Small intestine (tissue), 7 donors: ENCODE measurements at regions not wholly inside any gene's neighbourhood (a gene's known extent, or its start where the extent isn't known, plus 50 kb on each side); places are given as distances from the start of the nearest gene placed in this dataset.

Source experiments
- DNase-seq, 2 donors: peaks; one replicate each; pipeline versions ENCODE4 v3.0.0 to v3.0.0-alpha.2; 2013
- FAIRE-seq: peaks from 2 replicates; lab custom pipeline; 2012; peaks lifted over from hg19 to GRCh38; lab: Jason Lieb, UNC
- H3K27ac ChIP-seq, 3 donors: one replicate each; pipeline ENCODE4 v1.5.1; 2013; ENCODE audit warnings: low read length in 2 of 3, mild to moderate bottlenecking in 2 of 3, control low read depth in 1 of 3, inconsistent platforms in 1 of 3, low read depth in 1 of 3, moderate library complexity in 1 of 3
- H3K27me3 ChIP-seq, 3 donors: one replicate each; pipeline ENCODE4 v1.6.1; 2013; ENCODE audit warnings: low read length in 3 of 3, inconsistent platforms in 1 of 3; ENCODE audit not compliant: control insufficient read depth in 3 of 3, insufficient read depth in 3 of 3
- H3K36me3 ChIP-seq, 3 donors: one replicate each; pipeline ENCODE4 v1.6.1; 2013; ENCODE audit warnings: low read length in 3 of 3, inconsistent platforms in 1 of 3, low read depth in 1 of 3, mild to moderate bottlenecking in 1 of 3, moderate library complexity in 1 of 3; ENCODE audit not compliant: control insufficient read depth in 3 of 3, insufficient read depth in 2 of 3
- H3K4me1 ChIP-seq, 3 donors: one replicate each; pipeline ENCODE4 v1.6.1; 2013; ENCODE audit warnings: low read length in 2 of 3, inconsistent platforms in 1 of 3, low read depth in 1 of 3, mild to moderate bottlenecking in 1 of 3, moderate library complexity in 1 of 3; ENCODE audit not compliant: control insufficient read depth in 3 of 3, insufficient read depth in 2 of 3
- H3K4me3 ChIP-seq, 3 donors: one replicate each; pipeline ENCODE4 v1.5.1; 2013; ENCODE audit warnings: low read length in 3 of 3, control low read depth in 1 of 3, inconsistent platforms in 1 of 3, low read depth in 1 of 3, mild to moderate bottlenecking in 1 of 3, moderate library complexity in 1 of 3
- H3K9me3 ChIP-seq, 2 donors: one replicate each; pipeline ENCODE4 v1.6.1; 2013; ENCODE audit warnings: low read depth in 1 of 2, low read length in 1 of 2; ENCODE audit not compliant: control insufficient read depth in 2 of 2, insufficient read depth in 1 of 2
- WGBS, 3 donors: extraction: QIAGEN DNeasy Blood & Tissue Kit; methylation state at CpG; one replicate each; pipeline ENCODE4 v1.1.7; 2013; 5-methylcytosine and 5-hydroxymethylcytosine counted together
- donor health status: healthy with polysubstance abuse.
- donor health status: control.
- donor health status: control.
- donor health status: Bipolar disorder and iron deficiency.
- donor health status: healthy.

DNA sequence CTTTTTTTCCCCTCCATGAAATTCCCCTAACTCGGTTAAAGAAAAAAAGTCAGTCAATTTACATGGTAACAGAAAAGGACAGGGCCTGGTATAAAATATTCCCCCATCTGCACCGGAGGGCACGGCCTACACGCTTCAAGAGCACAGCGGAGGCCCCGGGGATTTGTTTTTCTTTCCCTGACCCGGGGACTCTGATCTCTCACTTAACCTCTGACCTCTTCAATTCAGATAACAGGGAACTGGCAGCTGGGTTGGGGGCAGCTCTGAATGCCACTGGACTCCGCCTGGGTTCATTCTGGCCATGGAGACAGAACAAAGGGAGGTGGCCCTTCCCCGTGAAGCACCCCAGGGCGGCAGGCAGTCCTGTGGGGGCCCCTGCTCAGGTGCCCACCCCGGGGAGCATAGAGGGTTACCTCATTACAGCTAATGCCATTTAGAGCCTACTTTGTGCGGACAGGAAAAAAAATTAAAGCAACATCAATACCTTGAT, 257.5 kb downstream of the SHQ1 start:
- H3K27ac ChIP-seq = peak overlapping the region; percentile 34 to 72 (median 62)
- no peak overlapping the region for H3K4me3 ChIP-seq
- H3K27me3 ChIP-seq = no peaks in the 10 kb centered on the region
- no peaks in the 10 kb centered on the region for H3K36me3 ChIP-seq
- no peak for FAIRE-seq
- peak; percentile 41 to 52 for DNase-seq
- WGBS, 3 donors = 41 to 61% (median 48%) methylated on average over 12 of the region's 12 CpGs
- no peaks in the 10 kb centered on the region for H3K9me3 ChIP-seq
- H3K4me1 ChIP-seq = peaks cover 2 to 29% (median 6%) of the 10 kb centered on the region in 3 donors

DNA sequence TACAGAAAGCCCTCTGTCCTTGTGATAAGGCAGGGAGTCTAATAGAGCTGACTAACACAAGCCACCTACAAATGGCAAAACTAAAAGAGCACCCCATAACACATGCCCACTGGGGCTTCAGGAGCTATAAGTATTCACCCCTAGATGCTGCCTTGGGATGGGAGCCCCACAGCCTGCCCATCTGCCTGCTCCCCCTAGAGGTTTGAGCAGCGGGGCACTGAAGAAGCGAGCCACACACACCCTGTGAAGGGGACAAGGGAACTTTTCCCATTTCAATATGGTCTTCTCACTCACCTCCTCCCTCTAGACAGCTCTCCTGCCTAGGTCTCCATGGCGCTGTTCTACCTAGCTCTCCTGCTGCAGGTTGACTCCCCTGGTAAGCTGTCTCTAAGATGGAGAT, 261.0 kb downstream of the SHQ1 start:
- no peak for DNase-seq
- H3K4me1 ChIP-seq = peaks cover 2 to 26% (median 6%) of the 10 kb centered on the region in 3 donors
- H3K36me3 ChIP-seq = no peaks in the 10 kb centered on the region
- no peaks in the 10 kb centered on the region for H3K9me3 ChIP-seq
- WGBS, 3 donors = 95 to 100% (median 97%) methylated on average over 3 of the region's 3 CpGs
- H3K27ac ChIP-seq = no peak overlapping the region
- H3K4me3 ChIP-seq = no peak overlapping the region
- no peaks in the 10 kb centered on the region for H3K27me3 ChIP-seq
- FAIRE-seq = no peak

DNA sequence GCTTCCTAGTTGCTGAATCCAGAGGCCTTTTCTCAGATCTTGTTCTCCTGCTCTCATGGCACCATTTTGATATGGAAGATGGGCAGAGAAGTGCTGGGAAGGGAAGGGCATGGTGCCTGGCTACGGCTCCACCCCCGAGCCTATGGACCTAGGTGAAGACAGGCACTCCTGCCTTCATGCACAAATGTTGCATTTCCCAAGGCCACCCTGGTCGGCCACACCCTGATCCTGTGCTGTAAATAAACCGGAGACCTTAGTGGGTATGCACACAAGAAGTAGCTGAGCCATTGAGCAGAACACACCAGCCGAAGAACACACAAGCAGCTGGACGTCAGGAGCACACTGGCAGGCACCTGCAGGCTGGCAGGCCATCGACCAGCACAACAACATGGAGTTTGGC, 261.6 kb downstream of the SHQ1 start:
- FAIRE-seq = no peak
- 78 to 89% (median 86%) methylated on average over 7 of the region's 7 CpGs for WGBS, 3 donors
- no peak for DNase-seq
- H3K9me3 ChIP-seq = no peaks in the 10 kb centered on the region
- H3K27me3 ChIP-seq = no peaks in the 10 kb centered on the region
- H3K4me1 ChIP-seq = peaks cover 2 to 22% (median 6%) of the 10 kb centered on the region in 3 donors
- H3K4me3 ChIP-seq = no peak overlapping the region
- no peak overlapping the region for H3K27ac ChIP-seq
- H3K36me3 ChIP-seq = no peaks in the 10 kb centered on the region

DNA sequence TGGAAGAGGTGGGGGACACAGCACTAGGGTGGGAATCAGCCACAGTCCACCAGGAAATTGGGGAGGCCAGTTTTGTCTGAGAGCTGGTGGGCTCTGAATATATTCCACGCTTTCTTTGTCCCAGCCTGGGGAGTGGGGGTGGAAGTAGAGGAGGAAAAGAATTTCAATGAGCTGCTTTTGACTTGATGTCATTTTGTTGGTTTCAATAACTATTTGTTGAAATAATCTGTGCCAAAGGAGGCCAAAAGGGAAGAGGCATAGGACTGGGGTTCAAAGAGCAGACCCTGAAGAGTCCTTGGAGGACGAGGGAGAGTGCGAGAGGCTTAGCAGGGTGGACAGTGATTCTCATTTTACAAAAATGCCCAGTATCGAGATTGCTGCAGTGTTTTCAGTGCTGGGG, 262.3 kb downstream of the SHQ1 start:
- DNase-seq (no peak), FAIRE-seq (no peak)

DNA sequence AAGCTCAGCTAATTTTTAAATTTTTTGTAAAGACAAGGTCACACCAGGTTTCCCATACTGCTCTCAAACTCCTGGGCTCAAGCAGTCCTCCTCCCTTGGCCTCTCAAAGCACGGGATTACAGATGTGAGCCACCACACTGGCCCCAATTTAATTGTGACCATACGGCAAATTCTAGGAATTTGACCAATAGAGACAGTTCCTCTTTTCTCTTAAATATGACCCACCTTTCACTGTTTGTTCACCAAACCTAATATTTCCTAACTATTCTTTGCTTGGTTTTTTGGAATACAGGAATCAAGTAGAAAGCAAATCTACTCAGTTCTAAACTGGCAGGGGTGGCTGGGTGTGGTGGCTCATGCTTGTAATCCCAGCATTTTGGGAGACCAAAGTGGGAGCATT, 264.0 kb downstream of the SHQ1 start:
- Histone ChIP-seq H3K9me3 (peaks cover 0 to 3% of the 10 kb centered on the region in 2 donors), H3K36me3 (no peaks in the 10 kb centered on the region), H3K27ac (no peak overlapping the region), H3K4me1 (no peaks in the 10 kb centered on the region), H3K4me3 (no peak overlapping the region), H3K27me3 (no peaks in the 10 kb centered on the region)
- 75 to 98% (median 90%) methylated on average over 2 of the region's 2 CpGs for WGBS, 3 donors
- DNase-seq (no peak), FAIRE-seq (no peak)

More for the DNA sequence above, 262.3 kb downstream of the SHQ1 start:
- WGBS, 3 donors = 83 to 95% (median 88%) methylated on average over 4 of the region's 4 CpGs
- Histone ChIP-seq H3K27me3 (no peaks in the 10 kb centered on the region), H3K4me1 (peaks cover 2 to 15% (median 4%) of the 10 kb centered on the region in 3 donors), H3K4me3 (no peak overlapping the region), H3K36me3 (no peaks in the 10 kb centered on the region), H3K27ac (no peak overlapping the region), H3K9me3 (no peaks in the 10 kb centered on the region)

DNA sequence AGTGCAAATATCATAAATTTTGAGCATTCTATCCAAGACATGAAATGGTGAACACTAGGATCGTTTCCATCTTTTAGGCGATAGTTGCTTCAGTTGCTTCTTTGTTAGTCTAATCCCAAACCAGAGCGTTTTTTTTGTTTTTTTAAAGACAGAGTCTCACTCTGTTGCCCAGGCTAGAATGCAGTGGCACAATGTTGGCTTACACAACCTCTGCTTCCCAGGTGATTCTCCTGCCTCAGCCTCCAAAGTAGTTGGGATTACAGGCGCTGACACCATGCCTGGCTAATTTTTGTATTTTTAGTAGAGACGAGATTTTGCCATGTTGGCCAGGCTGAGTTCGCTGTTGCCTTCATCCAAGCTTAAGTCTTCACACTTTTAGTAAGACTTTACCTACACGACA, 265.3 kb downstream of the SHQ1 start:
- WGBS, 3 donors = 95 to 96% (median 95%) methylated on average over 7 of the region's 7 CpGs
- Histone ChIP-seq H3K4me1 (no peaks in the 10 kb centered on the region), H3K4me3 (no peak overlapping the region), H3K36me3 (no peaks in the 10 kb centered on the region), H3K9me3 (peaks cover 0 to 3% of the 10 kb centered on the region in 2 donors), H3K27me3 (no peaks in the 10 kb centered on the region), H3K27ac (no peak overlapping the region)
- no peak for DNase-seq
- FAIRE-seq = no peak

DNA sequence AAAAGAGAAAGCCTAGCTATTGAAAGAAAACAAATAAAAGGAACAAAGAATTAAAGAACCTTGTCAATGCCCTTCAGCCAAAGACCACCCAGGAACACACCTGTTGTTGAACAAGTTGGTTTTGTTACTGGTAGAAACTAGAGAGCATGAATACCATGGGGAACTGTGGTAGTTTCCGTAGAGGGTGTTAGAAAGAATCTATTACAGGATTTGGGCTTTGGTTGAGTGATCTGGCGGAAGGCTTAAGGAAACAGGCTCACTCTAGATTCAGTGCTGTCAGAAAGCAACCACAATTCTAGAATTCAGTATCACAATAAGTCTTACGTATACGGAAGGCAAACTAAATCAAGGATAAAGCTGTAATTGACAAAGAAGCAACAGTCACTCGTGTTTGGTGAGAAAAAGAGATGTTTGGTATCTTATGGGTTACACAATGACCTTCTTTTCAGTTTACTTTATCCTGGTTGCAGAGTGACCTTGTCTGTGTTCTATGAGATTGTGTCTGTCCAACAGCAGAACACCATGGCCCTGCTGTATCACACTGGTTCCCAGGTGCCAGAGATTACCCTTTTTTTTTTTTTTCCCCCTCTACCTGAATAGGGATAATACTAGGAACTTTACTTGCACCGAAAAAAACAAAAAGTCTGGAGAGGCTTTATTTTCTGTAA, 265.9 kb downstream of the SHQ1 start:
- FAIRE-seq (no peak), DNase-seq (no peak)

DNA sequence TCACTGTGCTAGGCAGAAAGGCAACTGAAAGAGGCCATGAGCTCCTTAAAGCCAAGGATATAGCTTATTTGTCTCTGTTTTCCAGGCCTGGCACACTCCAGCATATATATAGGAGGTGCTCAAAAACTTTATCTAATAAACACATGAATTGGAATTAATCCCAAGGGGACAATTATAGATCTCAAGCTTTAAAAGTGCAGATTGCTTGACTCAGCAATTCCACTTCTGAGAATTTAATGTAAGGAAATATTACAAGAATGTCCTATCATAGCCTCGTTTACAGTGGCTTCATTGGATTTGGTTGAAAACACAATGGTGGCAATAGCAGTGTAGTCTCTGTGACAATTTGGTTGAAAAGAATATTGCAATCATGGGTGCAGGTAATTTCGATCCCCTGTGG, 267.3 kb downstream of the SHQ1 start:
- peaks cover 0 to 3% of the 10 kb centered on the region in 2 donors for H3K9me3 ChIP-seq
- FAIRE-seq = no peak
- no peak for DNase-seq
- no peaks in the 10 kb centered on the region for H3K36me3 ChIP-seq
- 81 to 86% (median 85%) methylated on average over 2 of the region's 2 CpGs for WGBS, 3 donors
- no peak overlapping the region for H3K4me3 ChIP-seq
- no peaks in the 10 kb centered on the region for H3K4me1 ChIP-seq
- H3K27ac ChIP-seq = no peak overlapping the region
- no peaks in the 10 kb centered on the region for H3K27me3 ChIP-seq

More for the DNA sequence above, 265.9 kb downstream of the SHQ1 start:
- H3K4me3 ChIP-seq = no peak overlapping the region
- H3K36me3 ChIP-seq = no peaks in the 10 kb centered on the region
- H3K27ac ChIP-seq = no peak overlapping the region
- H3K9me3 ChIP-seq = peaks cover 0 to 3% of the 10 kb centered on the region in 2 donors
- H3K4me1 ChIP-seq = no peaks in the 10 kb centered on the region
- WGBS, 3 donors = 75 to 88% (median 79%) methylated on average over 6 of the region's 6 CpGs
- H3K27me3 ChIP-seq = no peaks in the 10 kb centered on the region
